Gastrocnemius medialis (tissue), 4 donors: ENCODE measurements at regions not wholly inside any gene's neighbourhood (a gene's known extent, or its start where the extent isn't known, plus 50 kb on each side); places are given as distances from the start of the nearest gene placed in this dataset.

ENCODE experiments used
- CTCF ChIP-seq, 5 experiments: fragments of 450-650 bp in 3 of 5; fragments of 200-600 bp in 2 of 5; sonication (generic) in 2 of 5; IDR thresholded peaks in 4 of 5; conservative IDR thresholded peaks in 1 of 5; 1 replicate in 4 of 5; 2 replicates in 1 of 5; pipeline ENCODE4 v1.5.1; 2016 to 2019; ENCODE audit warnings: antibody characterized with exemption in 5 of 5, mild to moderate bottlenecking in 3 of 5, moderate library complexity in 3 of 5
- POLR2A ChIP-seq, 2 donors: fragments of 450-650 bp; IDR thresholded peaks; one replicate each; pipeline ENCODE4 v1.6.1; 2017; ENCODE audit warnings: antibody characterized with exemption in 2 of 2, mild to moderate bottlenecking in 2 of 2, moderate library complexity in 2 of 2

GRCh38 chr5:130808691-130809090, 356.4 kb downstream of the HINT1 start:
- TF ChIP-seq POLR2A (IDR thresholded peaks at IDR 0.05) (no peak), CTCF (IDR thresholded peaks at IDR 0.05 in 4 of 5, conservative IDR thresholded peaks at IDR 0.05 in 1 of 5) (no peak)
